ENCODE measurements at regions not wholly inside any gene's neighbourhood (a gene's known extent, or its start where the extent isn't known, plus 50 kb on each side); places are given as distances from the start of the nearest gene placed in this dataset.

GRCh38 chr6:167674486-167674885 is 152.2 kb upstream of the AFDN start:
- DNase-seq (ENCODE audit: low read depth), result no peak

DNA sequence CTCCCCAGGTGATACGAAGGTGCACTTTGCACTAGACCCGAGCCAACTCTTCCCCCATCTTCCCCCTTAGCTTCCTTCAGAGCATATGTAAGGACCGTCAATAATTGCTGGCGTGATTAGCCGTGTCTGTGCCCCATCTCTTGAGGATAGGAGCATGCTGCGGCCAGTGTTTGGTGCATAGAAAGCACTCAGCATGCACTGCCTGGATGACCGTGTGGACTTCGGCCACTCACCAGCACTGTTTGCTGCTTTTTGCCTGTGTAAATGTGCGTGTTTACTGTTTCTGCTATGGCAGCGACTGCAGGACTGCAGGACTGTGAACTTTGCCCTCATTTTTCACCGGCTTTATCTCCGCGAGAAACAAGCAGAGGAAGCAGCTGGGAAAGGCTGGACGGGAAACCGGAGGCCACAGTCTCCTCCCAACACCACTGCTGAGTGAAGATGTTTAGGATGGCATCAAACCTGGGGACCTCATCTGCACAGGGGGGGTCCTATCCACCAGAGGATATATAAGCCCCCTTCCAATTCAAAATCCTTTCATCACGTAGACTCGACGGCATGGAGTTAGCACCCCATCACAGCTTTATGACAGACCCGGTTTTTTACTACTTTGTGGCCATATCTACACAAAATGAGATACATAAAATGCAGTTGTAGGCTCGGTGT is 150.6 kb upstream of the AFDN start:
- DNase-seq (ENCODE audit: low read depth), result no peak

GRCh38 chr6:167676666-167677421 is 149.9 kb upstream of the AFDN start:
- DNase-seq (ENCODE audit: low read depth), result no peak

DNA sequence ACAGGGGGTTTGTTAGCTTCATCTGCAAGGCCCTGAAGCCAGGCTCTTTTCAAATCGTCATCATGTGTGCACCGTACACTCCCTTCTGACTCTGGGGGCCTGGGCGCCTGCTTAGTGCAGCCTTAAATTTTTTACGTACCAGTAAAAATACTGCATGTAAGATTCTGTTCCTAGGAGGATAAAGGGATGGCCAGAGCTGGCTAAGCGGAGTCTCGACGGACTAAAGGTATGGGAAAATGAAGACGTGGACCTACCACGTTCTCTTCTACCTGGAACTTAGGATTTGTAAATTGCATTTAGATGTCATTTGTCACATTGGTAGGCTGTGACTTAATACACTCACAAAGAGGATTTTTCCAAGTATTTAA is 149.3 kb upstream of the AFDN start:
- DNase-seq (ENCODE audit: low read depth), result no peak

GRCh38 chr6:167678102-167679101 is 148.3 kb upstream of the AFDN start:
- no peak for DNase-seq (ENCODE audit: low read depth)

- no peak for DNase-seq (ENCODE audit: low read depth)
Measured at GRCh38 chr6:167679122-167679736, 147.5 kb upstream of the AFDN start.

- no peak for DNase-seq (ENCODE audit: low read depth)
Measured at GRCh38 chr6:167679790-167680604, 146.7 kb upstream of the AFDN start.

DNA sequence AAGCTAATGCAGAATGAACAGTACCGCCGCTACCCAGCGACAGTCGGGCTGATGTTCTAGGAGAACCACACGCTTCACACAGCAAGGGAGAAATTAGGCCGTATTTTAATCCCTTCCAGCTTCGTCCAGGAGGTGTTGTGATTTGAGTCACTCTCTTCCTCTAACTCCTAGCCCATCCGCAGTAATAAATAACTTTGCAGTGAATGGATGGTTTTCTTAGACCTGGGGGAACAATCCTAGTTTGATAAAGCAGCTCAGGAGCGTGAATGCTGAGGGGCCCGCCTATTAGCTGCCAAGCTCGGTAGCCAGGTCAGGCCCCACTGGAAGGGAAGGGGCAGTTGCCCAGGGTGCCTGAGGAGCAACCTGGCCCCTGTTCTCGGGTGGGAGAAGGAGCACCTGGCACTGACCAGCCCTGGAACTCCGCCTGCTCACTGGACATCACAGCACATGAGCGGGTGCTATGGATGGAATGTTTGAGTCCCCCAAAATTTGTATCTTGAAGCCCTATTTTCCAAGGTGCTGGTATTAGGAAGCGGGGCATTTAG is 146.0 kb upstream of the AFDN start:
- DNase-seq (ENCODE audit: low read depth), result no peak

DNA sequence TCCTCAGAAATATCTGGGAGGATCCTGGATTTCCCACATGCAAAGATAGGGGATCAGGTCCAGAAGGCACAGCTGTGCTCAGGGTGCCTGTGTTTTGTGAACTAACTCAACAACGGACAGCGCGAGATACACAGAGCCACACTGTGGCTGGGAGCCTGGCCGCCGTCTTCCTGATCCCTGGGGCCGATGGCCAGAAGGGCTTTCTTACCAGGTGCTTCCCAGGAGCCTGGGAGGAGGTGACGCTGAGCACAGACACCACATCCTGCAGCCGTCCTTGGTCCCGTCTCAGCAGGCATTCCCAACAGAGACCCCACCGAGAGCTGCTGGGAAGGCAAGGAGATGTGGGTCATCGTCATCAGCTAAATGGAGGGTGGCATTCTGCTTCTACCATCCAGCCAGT is 144.6 kb upstream of the AFDN start:
- DNase-seq (ENCODE audit: low read depth), result no peak

DNA sequence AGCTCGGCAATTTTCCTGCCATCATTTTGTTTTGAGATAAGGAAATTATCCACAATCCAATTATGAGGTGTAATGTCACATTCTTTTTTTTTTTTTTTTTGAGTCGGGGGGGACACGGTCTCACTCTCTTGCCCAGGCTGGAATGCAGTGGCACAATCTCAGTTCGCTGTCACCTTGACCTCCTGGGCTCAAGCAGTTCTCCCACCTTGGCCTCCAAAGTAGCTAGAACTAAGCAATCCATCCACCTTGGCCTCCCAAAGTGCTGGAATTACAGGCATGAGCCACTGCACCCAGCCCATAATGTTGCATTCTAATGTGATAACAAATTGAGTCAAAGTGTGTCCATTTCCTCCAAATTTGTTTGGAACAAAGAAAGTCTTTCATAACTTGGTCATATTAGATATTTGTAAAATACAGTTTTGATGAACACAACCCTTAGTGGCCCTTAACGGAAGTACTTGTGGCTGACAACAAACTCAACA is 144.1 kb upstream of the AFDN start:
- DNase-seq (ENCODE audit: low read depth), result no peak

GRCh38 chr6:167683028-167683862 is 143.5 kb upstream of the AFDN start:
- no peak for DNase-seq (ENCODE audit: low read depth)

GRCh38 chr6:167684276-167685104 is 142.2 kb upstream of the AFDN start:
- no peak for DNase-seq (ENCODE audit: low read depth)

- no peak for DNase-seq (ENCODE audit: low read depth)
Measured at GRCh38 chr6:167685654-167686053, 141.1 kb upstream of the AFDN start.

- DNase-seq (ENCODE audit: low read depth), result no peak
Measured at GRCh38 chr6:167686204-167686893, 140.4 kb upstream of the AFDN start.

DNA sequence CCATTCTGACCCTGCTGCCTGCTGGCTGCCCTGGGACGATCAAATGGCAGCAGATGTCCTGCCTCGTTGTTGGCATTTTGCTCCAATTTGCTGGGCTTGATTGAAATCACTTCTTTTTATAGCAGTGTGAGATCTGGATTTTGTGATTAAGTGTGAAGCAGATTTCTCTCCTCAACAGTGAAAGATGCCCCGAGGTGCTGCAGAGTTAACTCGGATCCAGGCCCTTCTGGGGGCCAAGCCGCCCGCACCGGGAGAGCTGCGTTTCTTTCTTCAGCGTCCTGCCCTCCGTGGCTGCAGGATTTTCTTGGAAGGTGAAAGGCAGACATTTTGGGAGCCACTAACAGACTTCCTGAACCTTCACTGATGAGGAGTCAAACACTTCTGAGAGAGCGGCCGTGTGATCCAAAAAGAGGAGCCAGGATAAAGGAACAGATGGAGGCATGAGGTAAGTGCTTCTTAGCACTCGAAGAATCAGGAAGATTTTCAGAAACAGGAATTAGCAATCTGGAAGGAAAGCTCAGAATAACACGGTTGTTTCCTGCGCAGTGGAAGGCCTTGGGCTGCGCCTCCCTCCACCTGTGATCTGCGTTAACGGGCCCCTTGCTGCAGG is 139.5 kb upstream of the AFDN start:
- DNase-seq (ENCODE audit: low read depth), result no peak

DNA sequence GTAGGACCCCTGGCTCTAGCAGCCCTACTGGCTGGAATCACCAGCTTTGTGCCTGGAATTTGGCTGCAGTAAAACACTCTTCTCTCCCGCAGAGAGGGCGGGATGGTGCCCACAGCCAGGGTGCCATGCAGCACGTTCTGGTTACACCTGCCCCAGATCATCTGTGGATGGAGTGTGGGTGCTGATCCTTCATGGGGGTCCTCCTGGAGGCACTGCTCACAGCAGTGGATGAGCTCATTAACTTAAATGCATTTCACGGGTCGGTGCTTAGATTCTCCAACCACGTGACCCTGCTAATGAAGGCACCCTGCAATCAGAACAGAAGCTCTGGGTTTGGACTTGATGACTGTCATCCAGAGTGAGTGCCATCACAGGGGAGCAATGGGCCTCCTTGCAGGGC is 138.6 kb upstream of the AFDN start:
- no peak for DNase-seq (ENCODE audit: low read depth)

- DNase-seq (ENCODE audit: low read depth), result no peak
Measured at GRCh38 chr6:167689278-167689677, 137.4 kb upstream of the AFDN start.

DNA sequence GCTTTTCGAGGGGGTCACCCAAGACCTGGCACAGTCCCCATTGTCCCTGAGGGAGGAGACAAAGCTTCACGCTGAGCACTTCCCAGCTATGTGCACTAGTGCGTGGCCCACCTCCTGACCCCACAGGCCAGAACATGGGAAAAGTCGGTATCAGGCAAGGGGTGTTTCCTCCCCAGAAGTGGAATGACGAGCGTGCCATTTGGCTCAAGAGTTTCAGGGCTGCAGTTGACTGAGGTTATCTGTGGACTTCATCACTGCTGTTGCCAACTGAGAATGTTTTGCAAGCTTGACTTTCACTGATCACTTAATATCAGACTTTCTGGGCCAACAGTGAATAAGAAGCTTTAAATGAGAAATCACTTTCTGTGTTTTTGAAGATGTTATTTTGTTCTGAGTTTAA is 137.0 kb upstream of the AFDN start:
- DNase-seq (ENCODE audit: low read depth), result no peak
